HEK293 (cell line): ENCODE measurements at regions not wholly inside any gene's neighbourhood (a gene's known extent, or its start where the extent isn't known, plus 50 kb on each side); places are given as distances from the start of the nearest gene placed in this dataset.

ENCODE experiments used
- CTCF ChIP-seq: fragments of 450-650 bp; formaldehyde crosslinking; IDR thresholded peaks from 2 replicates; pipeline ENCODE4 v1.5.1; 2016; ENCODE audit warnings: missing biosample characterization, missing genetic modification characterization
- ZNF114 ChIP-seq: fragments of 450-650 bp; formaldehyde crosslinking; IDR thresholded peaks from 2 replicates; pipeline ENCODE4 v1.5.0; 2017; ENCODE audit warnings: missing biosample characterization, missing genetic modification characterization
- ZNF362 ChIP-seq: fragments of 450-650 bp; formaldehyde crosslinking; IDR thresholded peaks from 2 replicates; pipeline ENCODE4 v1.5.1; 2016; ENCODE audit warnings: missing biosample characterization, missing genetic modification characterization
- ZNF580 ChIP-seq: fragments of 450-650 bp; formaldehyde crosslinking; IDR thresholded peaks from 2 replicates; pipeline ENCODE4 v1.5.1; 2016; ENCODE audit warnings: missing biosample characterization, missing genetic modification characterization

GRCh38 chr13:110985541-110985940 is 70.7 kb upstream of the ANKRD10 start:
- TF ChIP-seq CTCF (tag by site-specific recombination) (no peak), ZNF114 (tag by site-specific recombination) (no peak), ZNF580 (tag by site-specific recombination) (no peak), ZNF362 (tag by site-specific recombination) (no peak)
